Endodermal cell (in vitro differentiated cells): ENCODE measurements at regions not wholly inside any gene's neighbourhood (a gene's known extent, or its start where the extent isn't known, plus 50 kb on each side); places are given as distances from the start of the nearest gene placed in this dataset.

Experiments used
- DNase-seq: peaks from one replicate; pipeline ENCODE4 v3.0.0-alpha.2; 2017
- H3K27ac ChIP-seq: 2 replicates; pipeline ENCODE4 v1.5.1; 2013; ENCODE audit warnings: mild to moderate bottlenecking, low read depth, low read length, moderate library complexity
- H3K27me3 ChIP-seq: 2 replicates; pipeline ENCODE4 v1.6.1; 2013; ENCODE audit warnings: mild to moderate bottlenecking, low read length, moderate library complexity; ENCODE audit not compliant: insufficient read depth, control insufficient read depth, poor library complexity, severe bottlenecking
- H3K36me3 ChIP-seq: 2 replicates; pipeline ENCODE4 v1.7.0; 2013; ENCODE audit warnings: mild to moderate bottlenecking, low read length, moderate library complexity; ENCODE audit not compliant: control insufficient read depth, insufficient read depth
- H3K4me1 ChIP-seq: one replicate; pipeline ENCODE4 v1.7.0; 2013; ENCODE audit warnings: low read length; ENCODE audit not compliant: control insufficient read depth, insufficient read depth
- H3K4me3 ChIP-seq: 2 replicates; pipeline ENCODE4 v1.5.1; 2013; ENCODE audit warnings: mild to moderate bottlenecking, low read length, moderate library complexity
- H3K9ac ChIP-seq: 2 replicates; pipeline ENCODE4 v1.6.1; 2013; ENCODE audit warnings: mild to moderate bottlenecking, low read length, moderate library complexity; ENCODE audit not compliant: poor library complexity, severe bottlenecking; ENCODE audit errors: extremely low read depth
- H3K9me3 ChIP-seq: 2 replicates; pipeline ENCODE4 v1.6.1; 2013; ENCODE audit warnings: mild to moderate bottlenecking, low read length, moderate library complexity; ENCODE audit not compliant: control insufficient read depth
- H3K27ac Mint-ChIP-seq: 2 replicates; pipeline ENCODE4 v1.8.0; 2020; ENCODE audit warnings: mixed read lengths
- H3K27me3 Mint-ChIP-seq: 2 replicates; pipeline ENCODE4 v1.8.0; 2021; ENCODE audit warnings: mild to moderate bottlenecking, mixed read lengths; ENCODE audit not compliant: insufficient read depth
- H3K36me3 Mint-ChIP-seq: 2 replicates; pipeline ENCODE4 v1.8.0; 2020; ENCODE audit warnings: low read depth, mixed read lengths
- H3K4me1 Mint-ChIP-seq: 2 replicates; pipeline ENCODE4 v1.8.0; 2020; ENCODE audit warnings: mixed read lengths
- H3K4me3 Mint-ChIP-seq: 2 replicates; pipeline ENCODE4 v1.8.0; 2020; ENCODE audit warnings: mild to moderate bottlenecking, moderate library complexity, mixed read lengths
- H3K9me3 Mint-ChIP-seq: 2 replicates; pipeline ENCODE4 v1.8.0; 2020; ENCODE audit warnings: mild to moderate bottlenecking, mixed read lengths
- WGBS, 2 experiments: methylation state at CpG; one replicate each; pipeline versions ENCODE4 v1.1.5 to v1.1.7; 2013; ENCODE audit warnings: missing lambda C conversion rate in 2 of 2, mixed read lengths in 1 of 2; ENCODE audit not compliant: insufficient coverage in 1 of 2, insufficient read length in 1 of 2; 5-methylcytosine and 5-hydroxymethylcytosine counted together
- TF ChIP-seq, protein P1 (sequence below): fragments of 200-600 bp; sonication (generic); conservative IDR thresholded peaks from 2 replicates; pipeline ENCODE4 v1.5.0; 2021; ENCODE audit warnings: antibody characterized with exemption, mild to moderate bottlenecking

DNA sequence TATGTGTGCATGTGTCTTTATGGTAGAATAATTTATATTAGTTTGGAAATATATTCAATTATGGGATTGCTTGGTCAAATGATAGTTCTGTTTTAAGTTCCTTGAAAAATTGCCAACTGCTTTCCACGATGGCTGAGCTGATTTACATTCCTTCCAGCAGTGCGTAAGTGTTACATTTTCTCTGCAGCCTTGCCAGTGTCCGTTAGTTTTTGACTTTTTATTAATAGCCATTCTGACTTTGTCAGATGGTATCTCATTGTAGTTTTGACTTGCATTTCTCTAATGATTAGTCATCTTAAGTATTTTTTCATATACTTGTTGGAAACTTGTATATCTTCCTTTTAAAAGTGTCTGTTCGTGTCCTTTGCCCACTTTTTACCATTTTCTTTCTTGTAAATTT lies 434.2 kb upstream of the POT1 start:
- no peak for DNase-seq
- H3K9ac ChIP-seq = no peak overlapping the region
- no peak overlapping the region for H3K27ac ChIP-seq
- Mint-ChIP-seq H3K27me3 (peaks cover 2% of the 10 kb centered on the region), H3K36me3 (peaks cover 4% of the 10 kb centered on the region), H3K4me1 (no peaks in the 10 kb centered on the region), H3K9me3 (no peaks in the 10 kb centered on the region), H3K27ac (no peak overlapping the region), H3K4me3 (no peak overlapping the region)
- H3K4me1 ChIP-seq = no peaks in the 10 kb centered on the region
- H3K9me3 ChIP-seq = no peaks in the 10 kb centered on the region
- H3K27me3 ChIP-seq = no peaks in the 10 kb centered on the region
- TF ChIP-seq, protein P1, sequence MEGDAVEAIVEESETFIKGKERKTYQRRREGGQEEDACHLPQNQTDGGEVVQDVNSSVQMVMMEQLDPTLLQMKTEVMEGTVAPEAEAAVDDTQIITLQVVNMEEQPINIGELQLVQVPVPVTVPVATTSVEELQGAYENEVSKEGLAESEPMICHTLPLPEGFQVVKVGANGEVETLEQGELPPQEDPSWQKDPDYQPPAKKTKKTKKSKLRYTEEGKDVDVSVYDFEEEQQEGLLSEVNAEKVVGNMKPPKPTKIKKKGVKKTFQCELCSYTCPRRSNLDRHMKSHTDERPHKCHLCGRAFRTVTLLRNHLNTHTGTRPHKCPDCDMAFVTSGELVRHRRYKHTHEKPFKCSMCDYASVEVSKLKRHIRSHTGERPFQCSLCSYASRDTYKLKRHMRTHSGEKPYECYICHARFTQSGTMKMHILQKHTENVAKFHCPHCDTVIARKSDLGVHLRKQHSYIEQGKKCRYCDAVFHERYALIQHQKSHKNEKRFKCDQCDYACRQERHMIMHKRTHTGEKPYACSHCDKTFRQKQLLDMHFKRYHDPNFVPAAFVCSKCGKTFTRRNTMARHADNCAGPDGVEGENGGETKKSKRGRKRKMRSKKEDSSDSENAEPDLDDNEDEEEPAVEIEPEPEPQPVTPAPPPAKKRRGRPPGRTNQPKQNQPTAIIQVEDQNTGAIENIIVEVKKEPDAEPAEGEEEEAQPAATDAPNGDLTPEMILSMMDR = no peak
- H3K4me3 ChIP-seq = no peak overlapping the region
- 91 to 93% methylated on average over 3 to 4 of the region's 4 CpGs for whole genome bisulfite sequencing, 2 experiments
- no peaks in the 10 kb centered on the region for H3K36me3 ChIP-seq

DNA sequence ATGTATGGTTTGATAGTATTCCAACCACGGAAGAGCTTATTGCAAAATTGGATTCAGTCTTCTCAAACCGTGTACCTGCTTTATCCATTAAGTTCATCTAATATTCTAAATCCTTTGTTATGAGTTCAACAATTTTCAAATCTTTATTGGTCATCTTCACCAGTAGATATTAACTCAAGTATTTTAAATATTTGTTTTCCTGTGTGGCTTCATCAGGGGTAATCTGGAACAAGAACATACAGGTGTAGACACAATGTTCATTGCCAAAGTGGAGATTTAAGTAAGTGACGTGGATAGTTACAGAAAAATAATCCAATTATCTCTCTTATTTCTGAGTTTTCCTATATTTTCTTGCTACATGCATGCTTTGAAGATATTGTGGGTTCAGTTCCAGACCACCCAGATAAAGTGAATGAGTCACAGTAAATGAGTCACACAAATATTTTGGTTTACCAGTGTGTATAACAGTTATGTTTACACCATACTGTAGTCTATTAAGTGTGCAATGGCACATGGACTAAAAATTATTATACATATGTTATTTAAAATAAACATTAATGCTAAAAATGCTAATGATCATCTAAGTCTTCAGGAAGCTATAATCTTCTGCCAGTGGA lies 429.0 kb upstream of the POT1 start:
- Mint-ChIP-seq H3K27me3 (peaks cover 2% of the 10 kb centered on the region), H3K4me1 (no peaks in the 10 kb centered on the region), H3K9me3 (no peaks in the 10 kb centered on the region), H3K36me3 (peaks cover 4% of the 10 kb centered on the region), H3K27ac (no peak overlapping the region), H3K4me3 (no peak overlapping the region)
- Histone ChIP-seq H3K9ac (no peak overlapping the region), H3K27ac (no peak overlapping the region), H3K4me3 (no peak overlapping the region), H3K9me3 (no peaks in the 10 kb centered on the region), H3K36me3 (no peaks in the 10 kb centered on the region), H3K27me3 (no peaks in the 10 kb centered on the region), H3K4me1 (peaks cover 2% of the 10 kb centered on the region)
- TF ChIP-seq, protein P1 = no peak
- 83 to 93% methylated on average over 1 to 2 of the region's 3 CpGs for WGBS, 2 experiments
- no peak for DNase-seq

DNA sequence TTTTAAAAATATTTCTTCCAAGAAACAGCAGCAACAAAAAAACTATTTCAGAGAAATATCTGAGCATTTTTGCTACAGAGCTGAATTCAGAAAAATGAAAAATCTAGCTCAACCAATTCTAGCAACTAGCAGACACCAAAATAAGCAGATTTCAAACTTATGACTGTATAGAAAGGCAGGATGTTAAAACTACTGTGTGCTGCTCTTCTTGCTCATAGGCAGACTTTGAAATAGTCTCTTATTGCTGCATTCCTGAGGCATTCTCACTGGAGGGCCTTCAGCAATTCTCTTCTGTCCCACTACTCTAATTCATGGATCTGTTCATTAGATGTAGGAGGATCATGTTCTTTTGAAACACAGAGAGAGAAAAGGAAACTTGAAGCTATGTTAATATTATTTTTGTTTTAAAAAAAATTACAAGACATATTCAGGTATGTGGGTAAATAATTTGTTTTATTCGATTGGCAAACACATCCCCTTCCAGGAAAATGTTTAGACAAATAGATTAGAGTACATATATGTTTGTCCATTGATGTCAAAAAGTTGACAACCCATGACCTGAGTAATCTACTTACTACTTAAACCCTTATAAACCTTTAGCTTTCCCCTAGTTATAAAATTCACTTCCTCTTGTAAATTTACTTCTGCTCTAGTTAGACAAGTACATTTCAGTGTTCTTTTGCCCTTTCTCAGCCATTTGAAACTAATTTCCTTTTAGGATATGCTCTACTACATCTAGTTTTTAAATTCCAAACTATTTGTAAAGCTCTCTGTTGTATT lies 428.2 kb upstream of the POT1 start:
- no peaks in the 10 kb centered on the region for H3K27me3 ChIP-seq
- no peak overlapping the region for H3K4me3 ChIP-seq
- no peaks in the 10 kb centered on the region for H3K9me3 ChIP-seq
- H3K27ac ChIP-seq = no peak overlapping the region
- no peaks in the 10 kb centered on the region for H3K9me3 Mint-ChIP-seq
- DNase-seq = no peak
- H3K36me3 ChIP-seq = no peaks in the 10 kb centered on the region
- H3K4me1 ChIP-seq = peaks cover 2% of the 10 kb centered on the region
- no peaks in the 10 kb centered on the region for H3K4me1 Mint-ChIP-seq
- H3K4me3 Mint-ChIP-seq = no peak overlapping the region
- H3K9ac ChIP-seq = no peak overlapping the region
- peaks cover 2% of the 10 kb centered on the region for H3K27me3 Mint-ChIP-seq
- TF ChIP-seq, protein P1 = no peak
- 83% methylated on average over 1 of the region's 1 CpG; no CpG with 5 or more reads in 1 of the 2 experiments for WGBS, 2 experiments
- H3K36me3 Mint-ChIP-seq = peaks cover 4% of the 10 kb centered on the region
- H3K27ac Mint-ChIP-seq = no peak overlapping the region
